ENCODE measurements at regions not wholly inside any gene's neighbourhood (a gene's known extent, or its start where the extent isn't known, plus 50 kb on each side); places are given as distances from the start of the nearest gene placed in this dataset.

DNA sequence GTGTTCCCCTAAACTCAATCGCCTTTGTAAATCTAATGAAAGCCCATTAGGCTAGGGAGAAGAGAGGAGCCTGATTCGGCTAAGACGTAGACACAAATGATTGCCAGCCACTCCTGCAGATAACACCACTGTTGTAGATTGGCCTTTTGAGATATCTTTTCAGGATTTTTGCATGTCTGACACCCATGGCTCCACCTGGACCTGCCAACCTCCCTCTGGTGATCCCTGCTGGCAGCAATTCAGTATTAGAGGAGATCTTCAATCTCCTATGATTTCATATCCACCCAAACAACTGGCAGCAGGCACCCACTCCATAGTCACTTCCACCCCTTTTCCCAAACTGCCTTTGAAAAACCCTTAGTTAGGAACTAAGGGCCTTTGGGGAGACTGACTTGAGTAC is 191.9 kb upstream of the UBL3 start:
- Histone ChIP-seq H3K9me3 (ENCODE audit: control insufficient read depth in 4 of 4, low read length in 3 of 4) (no peaks in the 10 kb centered on the region), H3K9ac (ENCODE audit: low read depth in 1 of 2, low read length in 2 of 2) (no peak overlapping the region), H3K27ac (ENCODE audit: low read depth in 1 of 2, low read length in 2 of 2) (no peak overlapping the region), H3K27me3 (ENCODE audit: control insufficient read depth in 4 of 4, insufficient read depth in 4 of 4, low read length in 3 of 4) (no peaks in the 10 kb centered on the region), H3K36me3 (ENCODE audit: control insufficient read depth in 4 of 4, insufficient read depth in 3 of 4, low read depth in 1 of 4, low read length in 3 of 4) (no peaks in the 10 kb centered on the region), H3K4me3 (ENCODE audit: low read depth in 1 of 3, low read length in 3 of 3) (no peak overlapping the region), H3K4me1 (ENCODE audit: control insufficient read depth in 4 of 4, insufficient read depth in 4 of 4, low read length in 3 of 4) (peaks cover 0 to 6% (median 3%) of the 10 kb centered on the region in 4 donors)
- 74% methylated on average over 3 of the region's 3 CpGs for WGBS
- no peak for DNase-seq (ENCODE audit: low spot score)
- TF ChIP-seq TAF1 (conservative IDR thresholded peaks at IDR 0.05): no peak
- TF ChIP-seq, protein P1, sequence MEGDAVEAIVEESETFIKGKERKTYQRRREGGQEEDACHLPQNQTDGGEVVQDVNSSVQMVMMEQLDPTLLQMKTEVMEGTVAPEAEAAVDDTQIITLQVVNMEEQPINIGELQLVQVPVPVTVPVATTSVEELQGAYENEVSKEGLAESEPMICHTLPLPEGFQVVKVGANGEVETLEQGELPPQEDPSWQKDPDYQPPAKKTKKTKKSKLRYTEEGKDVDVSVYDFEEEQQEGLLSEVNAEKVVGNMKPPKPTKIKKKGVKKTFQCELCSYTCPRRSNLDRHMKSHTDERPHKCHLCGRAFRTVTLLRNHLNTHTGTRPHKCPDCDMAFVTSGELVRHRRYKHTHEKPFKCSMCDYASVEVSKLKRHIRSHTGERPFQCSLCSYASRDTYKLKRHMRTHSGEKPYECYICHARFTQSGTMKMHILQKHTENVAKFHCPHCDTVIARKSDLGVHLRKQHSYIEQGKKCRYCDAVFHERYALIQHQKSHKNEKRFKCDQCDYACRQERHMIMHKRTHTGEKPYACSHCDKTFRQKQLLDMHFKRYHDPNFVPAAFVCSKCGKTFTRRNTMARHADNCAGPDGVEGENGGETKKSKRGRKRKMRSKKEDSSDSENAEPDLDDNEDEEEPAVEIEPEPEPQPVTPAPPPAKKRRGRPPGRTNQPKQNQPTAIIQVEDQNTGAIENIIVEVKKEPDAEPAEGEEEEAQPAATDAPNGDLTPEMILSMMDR (IDR thresholded peaks at IDR 0.05; ENCODE audit: low read depth, low read length, missing input control): no peak
- no peak for TF ChIP-seq GABPA (IDR thresholded peaks at IDR 0.05 in 1 of 2, conservative IDR thresholded peaks at IDR 0.05 in 1 of 2)
- no peak for TF ChIP-seq JUND (IDR thresholded peaks at IDR 0.05)
- TF ChIP-seq, protein P2, sequence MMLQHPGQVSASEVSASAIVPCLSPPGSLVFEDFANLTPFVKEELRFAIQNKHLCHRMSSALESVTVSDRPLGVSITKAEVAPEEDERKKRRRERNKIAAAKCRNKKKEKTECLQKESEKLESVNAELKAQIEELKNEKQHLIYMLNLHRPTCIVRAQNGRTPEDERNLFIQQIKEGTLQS (IDR thresholded peaks at IDR 0.05): no peak
- no peak for TF ChIP-seq EGR1 (IDR thresholded peaks at IDR 0.05; ENCODE audit: low read depth in 2 of 2)
- TF ChIP-seq HNF4A (conservative IDR thresholded peaks at IDR 0.05): no peak
- no peak for TF ChIP-seq YY1 (IDR thresholded peaks at IDR 0.05)
- TF ChIP-seq, protein P3, sequence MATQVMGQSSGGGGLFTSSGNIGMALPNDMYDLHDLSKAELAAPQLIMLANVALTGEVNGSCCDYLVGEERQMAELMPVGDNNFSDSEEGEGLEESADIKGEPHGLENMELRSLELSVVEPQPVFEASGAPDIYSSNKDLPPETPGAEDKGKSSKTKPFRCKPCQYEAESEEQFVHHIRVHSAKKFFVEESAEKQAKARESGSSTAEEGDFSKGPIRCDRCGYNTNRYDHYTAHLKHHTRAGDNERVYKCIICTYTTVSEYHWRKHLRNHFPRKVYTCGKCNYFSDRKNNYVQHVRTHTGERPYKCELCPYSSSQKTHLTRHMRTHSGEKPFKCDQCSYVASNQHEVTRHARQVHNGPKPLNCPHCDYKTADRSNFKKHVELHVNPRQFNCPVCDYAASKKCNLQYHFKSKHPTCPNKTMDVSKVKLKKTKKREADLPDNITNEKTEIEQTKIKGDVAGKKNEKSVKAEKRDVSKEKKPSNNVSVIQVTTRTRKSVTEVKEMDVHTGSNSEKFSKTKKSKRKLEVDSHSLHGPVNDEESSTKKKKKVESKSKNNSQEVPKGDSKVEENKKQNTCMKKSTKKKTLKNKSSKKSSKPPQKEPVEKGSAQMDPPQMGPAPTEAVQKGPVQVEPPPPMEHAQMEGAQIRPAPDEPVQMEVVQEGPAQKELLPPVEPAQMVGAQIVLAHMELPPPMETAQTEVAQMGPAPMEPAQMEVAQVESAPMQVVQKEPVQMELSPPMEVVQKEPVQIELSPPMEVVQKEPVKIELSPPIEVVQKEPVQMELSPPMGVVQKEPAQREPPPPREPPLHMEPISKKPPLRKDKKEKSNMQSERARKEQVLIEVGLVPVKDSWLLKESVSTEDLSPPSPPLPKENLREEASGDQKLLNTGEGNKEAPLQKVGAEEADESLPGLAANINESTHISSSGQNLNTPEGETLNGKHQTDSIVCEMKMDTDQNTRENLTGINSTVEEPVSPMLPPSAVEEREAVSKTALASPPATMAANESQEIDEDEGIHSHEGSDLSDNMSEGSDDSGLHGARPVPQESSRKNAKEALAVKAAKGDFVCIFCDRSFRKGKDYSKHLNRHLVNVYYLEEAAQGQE (IDR thresholded peaks at IDR 0.05): no peak

DNA sequence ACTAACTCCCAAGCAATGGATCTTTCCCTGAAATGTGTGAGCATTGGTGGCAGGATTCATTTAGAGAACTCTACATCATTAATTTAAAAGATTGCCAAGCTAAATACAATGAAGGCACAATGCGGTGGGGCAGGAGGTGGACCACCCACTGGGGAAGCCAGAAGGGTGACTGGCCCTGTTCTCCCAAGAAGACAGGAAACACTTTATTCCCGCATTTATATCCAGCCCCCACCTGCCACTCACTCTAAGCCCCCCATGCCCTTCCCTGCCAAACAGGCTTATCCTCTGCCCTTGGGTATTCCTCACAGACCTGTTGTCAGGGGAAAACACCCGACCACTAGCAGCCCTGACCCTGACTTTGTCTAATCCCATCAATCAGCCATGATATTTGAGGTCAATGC is 189.1 kb upstream of the UBL3 start:
- Histone ChIP-seq H3K4me3 (ENCODE audit: low read depth in 1 of 3, low read length in 3 of 3) (no peak overlapping the region), H3K27ac (ENCODE audit: low read depth in 1 of 2, low read length in 2 of 2) (no peak overlapping the region), H3K9me3 (ENCODE audit: control insufficient read depth in 4 of 4, low read length in 3 of 4) (no peaks in the 10 kb centered on the region), H3K9ac (ENCODE audit: low read depth in 1 of 2, low read length in 2 of 2) (no peak overlapping the region), H3K36me3 (ENCODE audit: control insufficient read depth in 4 of 4, insufficient read depth in 3 of 4, low read depth in 1 of 4, low read length in 3 of 4) (no peaks in the 10 kb centered on the region), H3K4me1 (ENCODE audit: control insufficient read depth in 4 of 4, insufficient read depth in 4 of 4, low read length in 3 of 4) (no peaks in the 10 kb centered on the region), H3K27me3 (ENCODE audit: control insufficient read depth in 4 of 4, insufficient read depth in 4 of 4, low read length in 3 of 4) (no peaks in the 10 kb centered on the region)
- TF ChIP-seq FOXA1 (IDR thresholded peaks at IDR 0.05) (no peak), HNF4A (conservative IDR thresholded peaks at IDR 0.05) (no peak), TAF1 (conservative IDR thresholded peaks at IDR 0.05) (no peak), RXRA (IDR thresholded peaks at IDR 0.05) (no peak), JUND (IDR thresholded peaks at IDR 0.05) (no peak), RAD21 (IDR thresholded peaks at IDR 0.05) (no peak), SP1 (IDR thresholded peaks at IDR 0.05) (no peak), HNF4G (IDR thresholded peaks at IDR 0.05) (no peak), YY1 (IDR thresholded peaks at IDR 0.05) (no peak)
- TF ChIP-seq, protein P2 (IDR thresholded peaks at IDR 0.05): no peak
- TF ChIP-seq, protein P4, sequence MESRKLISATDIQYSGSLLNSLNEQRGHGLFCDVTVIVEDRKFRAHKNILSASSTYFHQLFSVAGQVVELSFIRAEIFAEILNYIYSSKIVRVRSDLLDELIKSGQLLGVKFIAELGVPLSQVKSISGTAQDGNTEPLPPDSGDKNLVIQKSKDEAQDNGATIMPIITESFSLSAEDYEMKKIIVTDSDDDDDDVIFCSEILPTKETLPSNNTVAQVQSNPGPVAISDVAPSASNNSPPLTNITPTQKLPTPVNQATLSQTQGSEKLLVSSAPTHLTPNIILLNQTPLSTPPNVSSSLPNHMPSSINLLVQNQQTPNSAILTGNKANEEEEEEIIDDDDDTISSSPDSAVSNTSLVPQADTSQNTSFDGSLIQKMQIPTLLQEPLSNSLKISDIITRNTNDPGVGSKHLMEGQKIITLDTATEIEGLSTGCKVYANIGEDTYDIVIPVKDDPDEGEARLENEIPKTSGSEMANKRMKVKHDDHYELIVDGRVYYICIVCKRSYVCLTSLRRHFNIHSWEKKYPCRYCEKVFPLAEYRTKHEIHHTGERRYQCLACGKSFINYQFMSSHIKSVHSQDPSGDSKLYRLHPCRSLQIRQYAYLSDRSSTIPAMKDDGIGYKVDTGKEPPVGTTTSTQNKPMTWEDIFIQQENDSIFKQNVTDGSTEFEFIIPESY (IDR thresholded peaks at IDR 0.05): no peak
- TF ChIP-seq, protein P1 (IDR thresholded peaks at IDR 0.05; ENCODE audit: low read depth, low read length, missing input control): no peak
- TF ChIP-seq, protein P3 (IDR thresholded peaks at IDR 0.05): no peak
- WGBS: 56% methylated on average over 3 of the region's 3 CpGs
- DNase-seq (ENCODE audit: low spot score): no peak

All from liver (tissue), 8 donors.